Glutamatergic neuron (in vitro differentiated cells): ENCODE measurements at regions not wholly inside any gene's neighbourhood (a gene's known extent, or its start where the extent isn't known, plus 50 kb on each side); places are given as distances from the start of the nearest gene placed in this dataset.
"Not testable (repeated sequence)": the region's sequence is repeated elsewhere in the genome, so short reads cannot be mapped to it uniquely, and the experiment has no call there.

Experiments
- DNase-seq: peaks from one replicate; pipeline ENCODE4 v3.0.0; 2022
- H3K27ac Mint-ChIP-seq: one replicate; pipeline ENCODE4 v1.8.0; 2020; ENCODE audit warnings: mild to moderate bottlenecking, mixed read lengths, inconsistent platforms; ENCODE audit not compliant: unreplicated experiment
- H3K27me3 Mint-ChIP-seq: one replicate; pipeline ENCODE4 v1.8.0; 2020; ENCODE audit warnings: mild to moderate bottlenecking, moderate library complexity, mixed read lengths, inconsistent platforms; ENCODE audit not compliant: unreplicated experiment
- H3K36me3 Mint-ChIP-seq: one replicate; pipeline ENCODE4 v1.8.0; 2020; ENCODE audit warnings: mild to moderate bottlenecking, mixed read lengths, inconsistent platforms; ENCODE audit not compliant: unreplicated experiment
- H3K4me1 Mint-ChIP-seq: one replicate; pipeline ENCODE4 v1.8.0; 2020; ENCODE audit warnings: mild to moderate bottlenecking, low read depth, mixed read lengths, inconsistent platforms; ENCODE audit not compliant: unreplicated experiment
- H3K4me3 Mint-ChIP-seq: one replicate; pipeline ENCODE4 v1.8.0; 2020; ENCODE audit warnings: mild to moderate bottlenecking, mixed read lengths, inconsistent platforms; ENCODE audit not compliant: unreplicated experiment
- H3K9me3 Mint-ChIP-seq: one replicate; pipeline ENCODE4 v1.8.0; 2020; ENCODE audit warnings: mild to moderate bottlenecking, moderate library complexity, mixed read lengths, inconsistent platforms; ENCODE audit not compliant: unreplicated experiment
- CTCF ChIP-seq: fragments of 200-600 bp; sonication (generic); IDR thresholded peaks from one replicate; pipeline ENCODE4 v1.5.0; 2021; ENCODE audit not compliant: partially characterized antibody, unreplicated experiment

GRCh38 chr1:166691476-166691875, 147.8 kb upstream of the POGK start:
- no peaks in the 10 kb centered on the region for H3K9me3 Mint-ChIP-seq
- no peaks in the 10 kb centered on the region for H3K4me1 Mint-ChIP-seq
- no peak for TF ChIP-seq CTCF

GRCh38 chr1:166692346-166692745, 146.9 kb upstream of the POGK start:
- H3K9me3 Mint-ChIP-seq = no peaks in the 10 kb centered on the region
- no peak for TF ChIP-seq CTCF
- no peak overlapping the region for H3K27ac Mint-ChIP-seq
- no peaks in the 10 kb centered on the region for H3K4me1 Mint-ChIP-seq
- H3K36me3 Mint-ChIP-seq = no peaks in the 10 kb centered on the region
- DNase-seq = no peak
- no peaks in the 10 kb centered on the region for H3K27me3 Mint-ChIP-seq
- H3K4me3 Mint-ChIP-seq = no peak overlapping the region

More at GRCh38 chr1:166691476-166691875, 147.8 kb upstream of the POGK start:
- no peaks in the 10 kb centered on the region for H3K36me3 Mint-ChIP-seq
- no peak overlapping the region for H3K4me3 Mint-ChIP-seq
- no peak for DNase-seq
- H3K27ac Mint-ChIP-seq = no peak overlapping the region
- no peaks in the 10 kb centered on the region for H3K27me3 Mint-ChIP-seq

GRCh38 chr1:166693158-166693557, 146.1 kb upstream of the POGK start:
- Mint-ChIP-seq H3K27ac (no peak overlapping the region), H3K4me3 (no peak overlapping the region), H3K9me3 (no peaks in the 10 kb centered on the region), H3K27me3 (no peaks in the 10 kb centered on the region), H3K4me1 (no peaks in the 10 kb centered on the region), H3K36me3 (no peaks in the 10 kb centered on the region)
- no peak for DNase-seq
- TF ChIP-seq CTCF = no peak

GRCh38 chr1:166693673-166694297, 145.5 kb upstream of the POGK start:
- no peaks in the 10 kb centered on the region for H3K27me3 Mint-ChIP-seq
- no peaks in the 10 kb centered on the region for H3K4me1 Mint-ChIP-seq
- H3K36me3 Mint-ChIP-seq = no peaks in the 10 kb centered on the region
- TF ChIP-seq CTCF = no peak
- H3K9me3 Mint-ChIP-seq = no peaks in the 10 kb centered on the region
- H3K4me3 Mint-ChIP-seq = no peak overlapping the region
- H3K27ac Mint-ChIP-seq = no peak overlapping the region
- no peak for DNase-seq

GRCh38 chr1:166695115-166695514, 144.2 kb upstream of the POGK start:
- H3K4me3 Mint-ChIP-seq = no peak overlapping the region
- DNase-seq = no peak
- H3K36me3 Mint-ChIP-seq = no peaks in the 10 kb centered on the region
- H3K27ac Mint-ChIP-seq = no peak overlapping the region
- no peaks in the 10 kb centered on the region for H3K27me3 Mint-ChIP-seq
- no peaks in the 10 kb centered on the region for H3K4me1 Mint-ChIP-seq
- no peak for TF ChIP-seq CTCF
- no peaks in the 10 kb centered on the region for H3K9me3 Mint-ChIP-seq

GRCh38 chr1:166695834-166696233, 143.4 kb upstream of the POGK start:
- H3K27me3 Mint-ChIP-seq, H3K4me3 Mint-ChIP-seq, H3K9me3 Mint-ChIP-seq, DNase-seq, H3K27ac Mint-ChIP-seq, H3K36me3 Mint-ChIP-seq, H3K4me1 Mint-ChIP-seq: not testable (repeated sequence)
